Gastrocnemius medialis (tissue), 4 donors: ENCODE measurements at regions not wholly inside any gene's neighbourhood (a gene's known extent, or its start where the extent isn't known, plus 50 kb on each side); places are given as distances from the start of the nearest gene placed in this dataset.

ENCODE experiments used
- ATAC-seq, 2 donors: fragments of 150-250 bp; one replicate each; pipeline ENCODE4 v1.9.1; 2016
- DNase-seq, 2 donors: peaks; one replicate each; pipeline ENCODE4 v3.0.0-alpha.2; 2019
- H3K27ac ChIP-seq, 4 donors: fragments of 200-600 bp; sonication (generic); 1 replicate in 1 of 4; 2 replicates in 3 of 4; pipeline ENCODE4 v1.5.1; 2016 to 2018; ENCODE audit warnings: mild to moderate bottlenecking in 2 of 4, moderate library complexity in 1 of 4
- H3K27me3 ChIP-seq, 3 donors: fragments of 200-600 bp; sonication (generic) in 2 of 3; 1 replicate in 1 of 3; 2 replicates in 2 of 3; pipeline versions ENCODE4 v1.5.1 to v1.6.0; 2016 to 2019; ENCODE audit warnings: mild to moderate bottlenecking in 1 of 3, moderate library complexity in 1 of 3
- H3K36me3 ChIP-seq, 2 donors: fragments of 200-600 bp; sonication (generic) in 1 of 2; one replicate each; pipeline ENCODE4 v1.5.1; 2017 to 2018
- H3K4me1 ChIP-seq, 2 donors: fragments of 200-600 bp; sonication (generic) in 1 of 2; one replicate each; pipeline ENCODE4 v1.5.1; 2016 to 2017; ENCODE audit warnings: mild to moderate bottlenecking in 2 of 2
- H3K4me3 ChIP-seq, 4 donors: fragments of 200-600 bp; sonication (generic) in 3 of 4; 1 replicate in 1 of 4; 2 replicates in 3 of 4; pipeline ENCODE4 v1.5.1; 2016 to 2019; ENCODE audit warnings: mild to moderate bottlenecking in 2 of 4
- H3K9me3 ChIP-seq, 3 donors: fragments of 200-600 bp; sonication (generic) in 2 of 3; 1 replicate in 1 of 3; 2 replicates in 2 of 3; pipeline ENCODE4 v1.5.1; 2016 to 2019
- CTCF ChIP-seq, 5 experiments: fragments of 450-650 bp in 3 of 5; fragments of 200-600 bp in 2 of 5; sonication (generic) in 2 of 5; IDR thresholded peaks in 4 of 5; conservative IDR thresholded peaks in 1 of 5; 1 replicate in 4 of 5; 2 replicates in 1 of 5; pipeline ENCODE4 v1.5.1; 2016 to 2019; ENCODE audit warnings: antibody characterized with exemption in 5 of 5, mild to moderate bottlenecking in 3 of 5, moderate library complexity in 3 of 5
- POLR2A ChIP-seq, 2 donors: fragments of 450-650 bp; IDR thresholded peaks; one replicate each; pipeline ENCODE4 v1.6.1; 2017; ENCODE audit warnings: antibody characterized with exemption in 2 of 2, mild to moderate bottlenecking in 2 of 2, moderate library complexity in 2 of 2
- in situ Hi-C, 4 donors: fragments of 200-750 bp; cut with MboI; loops; one replicate each; pipeline versions ENCODE4 v1.15.0 to v1.8.0; 2017; ENCODE audit warnings: low sequenced_read_pairs in 4 of 4
- intact Hi-C: fragments of 100-400 bp; cut with DNase I; formaldehyde crosslinking; loops from one replicate; pipeline ENCODE4 v1.15.1; 2023; ENCODE audit warnings: low total_unique reads

- peaks cover 4 to 17% of the 10 kb centered on the region in 2 donors for H3K4me1 ChIP-seq
- in situ Hi-C loops = no loop called here
Measured at GRCh38 chr15:62843311-62843710, 199.2 kb upstream of the TPM1 start.

GRCh38 chr15:62844564-62845240 is 197.8 kb upstream of the TPM1 start:
- H3K36me3 ChIP-seq = peaks cover 0 to 5% of the 10 kb centered on the region in 2 donors
- in situ Hi-C loops (loop anchor here (5.0 kb wide), 2 partner anchors 248 to 253 kb away; no protein-coding TSS in a partner anchor), intact Hi-C loops (no loop called here)
- no peak overlapping the region for H3K27ac ChIP-seq
- no peak for DNase-seq
- no peak overlapping the region for H3K4me3 ChIP-seq
- peaks cover 8 to 20% of the 10 kb centered on the region in 2 donors for H3K4me1 ChIP-seq
- H3K27me3 ChIP-seq = no peaks in the 10 kb centered on the region
- TF ChIP-seq POLR2A (IDR thresholded peaks at IDR 0.05) = no peak
- no peak for TF ChIP-seq CTCF (IDR thresholded peaks at IDR 0.05 in 4 of 5, conservative IDR thresholded peaks at IDR 0.05 in 1 of 5)
- H3K9me3 ChIP-seq = no peaks in the 10 kb centered on the region
- ATAC-seq = no peak

More at GRCh38 chr15:62843311-62843710, 199.2 kb upstream of the TPM1 start:
- no peak for ATAC-seq
- Histone ChIP-seq H3K36me3 (peaks cover 0 to 15% of the 10 kb centered on the region in 2 donors), H3K4me3 (no peak overlapping the region), H3K27ac (no peak overlapping the region), H3K27me3 (no peaks in the 10 kb centered on the region), H3K9me3 (no peaks in the 10 kb centered on the region)
- TF ChIP-seq POLR2A (IDR thresholded peaks at IDR 0.05) (no peak), CTCF (IDR thresholded peaks at IDR 0.05 in 4 of 5, conservative IDR thresholded peaks at IDR 0.05 in 1 of 5) (no peak)
- no peak for DNase-seq
- intact Hi-C loops = no loop called here

GRCh38 chr15:62845241-62846126 is 197.1 kb upstream of the TPM1 start:
- H3K36me3 ChIP-seq = no peaks in the 10 kb centered on the region
- TF ChIP-seq POLR2A (IDR thresholded peaks at IDR 0.05) (no peak), CTCF (IDR thresholded peaks at IDR 0.05 in 4 of 5, conservative IDR thresholded peaks at IDR 0.05 in 1 of 5) (no peak)
- H3K9me3 ChIP-seq = no peaks in the 10 kb centered on the region
- peaks cover 8 to 20% of the 10 kb centered on the region in 2 donors for H3K4me1 ChIP-seq
- intact Hi-C loops = no loop called here
- in situ Hi-C loops = loop anchor here (5.0 kb wide), 2 partner anchors 247 to 252 kb away; no protein-coding TSS in a partner anchor
- H3K4me3 ChIP-seq = no peak overlapping the region
- H3K27me3 ChIP-seq = no peaks in the 10 kb centered on the region
- no peak overlapping the region for H3K27ac ChIP-seq
- ATAC-seq (no peak), DNase-seq (no peak)

- DNase-seq = no peak
- peaks cover 8 to 20% of the 10 kb centered on the region in 2 donors for H3K4me1 ChIP-seq
- no peaks in the 10 kb centered on the region for H3K27me3 ChIP-seq
- no peak for ATAC-seq
- no peak overlapping the region for H3K4me3 ChIP-seq
- H3K9me3 ChIP-seq = no peaks in the 10 kb centered on the region
- no peak for TF ChIP-seq CTCF (IDR thresholded peaks at IDR 0.05 in 4 of 5, conservative IDR thresholded peaks at IDR 0.05 in 1 of 5)
- TF ChIP-seq POLR2A (IDR thresholded peaks at IDR 0.05) = no peak
- in situ Hi-C loops = loop anchor here (5.0 kb wide), 2 partner anchors 246 to 251 kb away; no protein-coding TSS in a partner anchor
- H3K27ac ChIP-seq = no peak overlapping the region
- intact Hi-C loops = no loop called here
- no peaks in the 10 kb centered on the region for H3K36me3 ChIP-seq
Measured at GRCh38 chr15:62846131-62846804, 196.3 kb upstream of the TPM1 start.
